ENCODE measurements at regions not wholly inside any gene's neighbourhood (a gene's known extent, or its start where the extent isn't known, plus 50 kb on each side); places are given as distances from the start of the nearest gene placed in this dataset.

DNA sequence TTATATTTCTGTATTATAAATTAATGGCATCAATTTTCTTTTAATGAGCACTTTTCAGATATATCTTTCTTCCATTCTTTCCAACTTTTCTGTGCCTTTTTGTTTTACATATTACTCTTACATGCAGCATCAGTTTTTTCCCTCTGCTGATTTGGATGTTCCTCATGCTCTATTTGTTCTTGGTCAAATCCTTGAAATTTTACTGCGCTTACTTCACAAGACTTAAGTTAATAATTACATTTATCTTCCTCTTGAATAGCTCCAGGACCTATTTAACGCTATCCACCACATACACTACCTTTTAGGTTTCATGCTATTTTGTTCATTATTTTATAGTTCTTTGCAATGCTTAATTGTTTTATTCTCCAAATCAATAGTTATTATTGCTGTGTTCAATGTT lies 97.6 kb upstream of the CTTNBP2 start:
- TF ChIP-seq, protein P1, sequence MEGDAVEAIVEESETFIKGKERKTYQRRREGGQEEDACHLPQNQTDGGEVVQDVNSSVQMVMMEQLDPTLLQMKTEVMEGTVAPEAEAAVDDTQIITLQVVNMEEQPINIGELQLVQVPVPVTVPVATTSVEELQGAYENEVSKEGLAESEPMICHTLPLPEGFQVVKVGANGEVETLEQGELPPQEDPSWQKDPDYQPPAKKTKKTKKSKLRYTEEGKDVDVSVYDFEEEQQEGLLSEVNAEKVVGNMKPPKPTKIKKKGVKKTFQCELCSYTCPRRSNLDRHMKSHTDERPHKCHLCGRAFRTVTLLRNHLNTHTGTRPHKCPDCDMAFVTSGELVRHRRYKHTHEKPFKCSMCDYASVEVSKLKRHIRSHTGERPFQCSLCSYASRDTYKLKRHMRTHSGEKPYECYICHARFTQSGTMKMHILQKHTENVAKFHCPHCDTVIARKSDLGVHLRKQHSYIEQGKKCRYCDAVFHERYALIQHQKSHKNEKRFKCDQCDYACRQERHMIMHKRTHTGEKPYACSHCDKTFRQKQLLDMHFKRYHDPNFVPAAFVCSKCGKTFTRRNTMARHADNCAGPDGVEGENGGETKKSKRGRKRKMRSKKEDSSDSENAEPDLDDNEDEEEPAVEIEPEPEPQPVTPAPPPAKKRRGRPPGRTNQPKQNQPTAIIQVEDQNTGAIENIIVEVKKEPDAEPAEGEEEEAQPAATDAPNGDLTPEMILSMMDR (conservative IDR thresholded peaks at IDR 0.05): no peak
- TF ChIP-seq EZH2 (IDR thresholded peaks at IDR 0.05; ENCODE audit: low read depth): no peak
